ENCODE measurements at regions not wholly inside any gene's neighbourhood (a gene's known extent, or its start where the extent isn't known, plus 50 kb on each side); places are given as distances from the start of the nearest gene placed in this dataset.

DNA sequence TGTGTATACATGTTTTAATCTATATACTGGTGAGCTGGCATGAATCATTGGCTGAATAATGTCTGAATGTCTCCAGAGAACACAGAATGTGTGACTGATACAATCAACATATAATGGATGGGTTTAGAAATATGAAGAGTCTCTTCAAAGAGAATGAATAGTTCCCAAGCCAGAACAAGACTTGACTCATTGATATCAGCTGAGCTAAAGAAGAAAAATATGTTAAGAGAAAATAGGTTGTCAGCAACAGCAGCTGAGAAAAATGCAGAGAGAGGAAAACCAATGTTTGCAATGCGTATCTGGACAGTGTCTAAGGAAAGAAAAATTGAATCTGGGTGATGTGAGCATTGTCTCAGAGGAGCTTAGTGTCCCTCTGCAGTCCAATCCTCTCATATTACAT lies 1281.8 kb upstream of the TENM4 start:
- Histone ChIP-seq H3K79me2 (no peaks in the 10 kb centered on the region), H3K4me1 (ENCODE audit: insufficient read depth) (peaks cover 1% of the 10 kb centered on the region), H3K4me2 (no peak overlapping the region), H3K9me2 (replicated peaks; ENCODE audit: insufficient read depth) (no peaks in the 10 kb centered on the region), H3K4me3 (no peak overlapping the region), H3K27me3 (no peaks in the 10 kb centered on the region), H4K20me1 (ENCODE audit: insufficient read depth, poor library complexity, severe bottlenecking) (no peaks in the 10 kb centered on the region), H3K36me3 (replicated peaks; ENCODE audit: insufficient read depth, low read depth) (no peaks in the 10 kb centered on the region), H3K27ac (no peak overlapping the region), H3K9me3 (ENCODE audit: low read depth) (no peaks in the 10 kb centered on the region), H2AFZ (no peak overlapping the region)
- WGBS (ENCODE audit: low lambda C conversion rate, missing lambda C conversion rate): 50% methylated on average over 1 of the region's 1 CpG
- TF ChIP-seq EZH2phosphoT487 (IDR thresholded peaks at IDR 0.05; ENCODE audit: low read depth, severe bottlenecking, unreplicated experiment): no peak
- TF ChIP-seq, protein P1, sequence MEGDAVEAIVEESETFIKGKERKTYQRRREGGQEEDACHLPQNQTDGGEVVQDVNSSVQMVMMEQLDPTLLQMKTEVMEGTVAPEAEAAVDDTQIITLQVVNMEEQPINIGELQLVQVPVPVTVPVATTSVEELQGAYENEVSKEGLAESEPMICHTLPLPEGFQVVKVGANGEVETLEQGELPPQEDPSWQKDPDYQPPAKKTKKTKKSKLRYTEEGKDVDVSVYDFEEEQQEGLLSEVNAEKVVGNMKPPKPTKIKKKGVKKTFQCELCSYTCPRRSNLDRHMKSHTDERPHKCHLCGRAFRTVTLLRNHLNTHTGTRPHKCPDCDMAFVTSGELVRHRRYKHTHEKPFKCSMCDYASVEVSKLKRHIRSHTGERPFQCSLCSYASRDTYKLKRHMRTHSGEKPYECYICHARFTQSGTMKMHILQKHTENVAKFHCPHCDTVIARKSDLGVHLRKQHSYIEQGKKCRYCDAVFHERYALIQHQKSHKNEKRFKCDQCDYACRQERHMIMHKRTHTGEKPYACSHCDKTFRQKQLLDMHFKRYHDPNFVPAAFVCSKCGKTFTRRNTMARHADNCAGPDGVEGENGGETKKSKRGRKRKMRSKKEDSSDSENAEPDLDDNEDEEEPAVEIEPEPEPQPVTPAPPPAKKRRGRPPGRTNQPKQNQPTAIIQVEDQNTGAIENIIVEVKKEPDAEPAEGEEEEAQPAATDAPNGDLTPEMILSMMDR (IDR thresholded peaks at IDR 0.05; ENCODE audit: poor library complexity): no peak
- TF ChIP-seq EZH2 (IDR thresholded peaks at IDR 0.05; ENCODE audit: borderline replicate concordance): no peak
- peak; percentile 28 for DNase-seq (ENCODE audit: low spot score)

DNA sequence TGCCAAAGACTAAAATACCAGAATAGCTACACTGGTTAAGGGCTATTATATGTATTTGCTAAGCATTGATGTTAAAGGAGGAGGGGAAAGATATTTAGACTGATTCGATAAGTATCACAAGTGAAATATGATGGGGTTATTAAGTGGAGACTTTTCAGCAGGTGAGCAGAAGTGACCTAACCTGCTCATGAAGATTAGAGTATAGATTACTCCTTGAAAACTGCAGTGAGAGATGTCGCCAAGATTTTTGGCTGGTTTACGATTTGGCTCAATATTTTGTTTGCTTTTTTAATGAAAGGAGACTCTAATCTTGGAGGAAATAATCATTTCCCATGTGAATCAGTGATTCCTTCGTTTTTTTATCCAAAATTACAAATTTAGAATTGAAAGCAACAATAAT lies 1279.5 kb upstream of the TENM4 start:
- Histone ChIP-seq H3K4me2 (no peak overlapping the region), H3K9me3 (ENCODE audit: low read depth) (no peaks in the 10 kb centered on the region), H2AFZ (no peak overlapping the region), H3K79me2 (no peaks in the 10 kb centered on the region), H3K9me2 (replicated peaks; ENCODE audit: insufficient read depth) (no peaks in the 10 kb centered on the region), H3K4me3 (no peak overlapping the region), H3K27ac (no peak overlapping the region), H4K20me1 (ENCODE audit: insufficient read depth, poor library complexity, severe bottlenecking) (no peaks in the 10 kb centered on the region), H3K27me3 (no peaks in the 10 kb centered on the region), H3K4me1 (ENCODE audit: insufficient read depth) (no peaks in the 10 kb centered on the region), H3K36me3 (replicated peaks; ENCODE audit: insufficient read depth, low read depth) (no peaks in the 10 kb centered on the region)
- TF ChIP-seq EZH2phosphoT487 (IDR thresholded peaks at IDR 0.05; ENCODE audit: low read depth, severe bottlenecking, unreplicated experiment) (no peak), EZH2 (IDR thresholded peaks at IDR 0.05; ENCODE audit: borderline replicate concordance) (no peak)
- TF ChIP-seq, protein P1 (IDR thresholded peaks at IDR 0.05; ENCODE audit: poor library complexity): no peak
- WGBS (ENCODE audit: low lambda C conversion rate, missing lambda C conversion rate): 74% methylated on average over 4 of the region's 4 CpGs
- no peak for DNase-seq (ENCODE audit: low spot score)

DNA sequence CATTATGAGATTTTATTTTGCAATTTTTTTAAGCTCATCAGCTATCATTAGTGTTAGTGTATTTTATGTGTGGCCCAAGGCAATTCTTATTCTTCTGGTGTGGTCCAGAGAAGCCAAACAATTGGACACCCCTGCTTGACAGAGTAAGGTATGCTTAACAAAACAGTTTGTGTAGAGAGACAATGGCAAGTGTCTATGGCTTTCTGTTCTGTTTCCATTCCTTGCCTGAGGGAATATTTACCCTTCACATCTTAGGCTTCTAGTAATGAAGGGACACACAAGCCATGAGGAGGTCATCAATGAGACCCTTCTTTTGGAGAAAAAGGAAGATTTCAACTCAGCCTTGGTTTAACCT lies 1278.4 kb upstream of the TENM4 start:
- Histone ChIP-seq H3K27ac (no peak overlapping the region), H4K20me1 (ENCODE audit: insufficient read depth, poor library complexity, severe bottlenecking) (no peaks in the 10 kb centered on the region), H3K9me2 (replicated peaks; ENCODE audit: insufficient read depth) (no peaks in the 10 kb centered on the region), H3K4me3 (no peak overlapping the region), H3K27me3 (no peaks in the 10 kb centered on the region), H3K9me3 (ENCODE audit: low read depth) (no peaks in the 10 kb centered on the region), H3K4me1 (ENCODE audit: insufficient read depth) (no peaks in the 10 kb centered on the region), H3K4me2 (no peak overlapping the region), H3K79me2 (no peaks in the 10 kb centered on the region), H2AFZ (no peak overlapping the region), H3K36me3 (replicated peaks; ENCODE audit: insufficient read depth, low read depth) (no peaks in the 10 kb centered on the region)
- no peak for DNase-seq (ENCODE audit: low spot score)
- TF ChIP-seq, protein P1 (IDR thresholded peaks at IDR 0.05; ENCODE audit: poor library complexity): no peak
- TF ChIP-seq EZH2 (IDR thresholded peaks at IDR 0.05; ENCODE audit: borderline replicate concordance): no peak
- TF ChIP-seq EZH2phosphoT487 (IDR thresholded peaks at IDR 0.05; ENCODE audit: low read depth, severe bottlenecking, unreplicated experiment): no peak
